ENCODE measurements at regions not wholly inside any gene's neighbourhood (a gene's known extent, or its start where the extent isn't known, plus 50 kb on each side); places are given as distances from the start of the nearest gene placed in this dataset.

GRCh38 chr10:58991856-58992255 lies 184.6 kb upstream of the PHYHIPL start:
- Histone ChIP-seq H4K20me1 (ENCODE audit: insufficient read depth, low read depth, low read length) (no peaks in the 10 kb centered on the region), H3K27ac (ENCODE audit: low read length) (no peak overlapping the region), H3K4me3 (ENCODE audit: low read length) (no peak overlapping the region), H2AFZ (ENCODE audit: low read length) (no peak overlapping the region), H3K36me3 (ENCODE audit: insufficient read depth, low read length) (no peaks in the 10 kb centered on the region), H3K9me3 (ENCODE audit: low read length) (no peaks in the 10 kb centered on the region), H3K79me2 (ENCODE audit: low read length) (no peaks in the 10 kb centered on the region), H3K4me2 (ENCODE audit: low read depth, low read length, poor library complexity, severe bottlenecking) (no peak overlapping the region), H3K27me3 (ENCODE audit: low read length) (no peaks in the 10 kb centered on the region), H3K4me1 (ENCODE audit: low read length) (peaks cover 5% of the 10 kb centered on the region), H3K9me2 (replicated peaks; ENCODE audit: insufficient read depth, low read length) (no peaks in the 10 kb centered on the region), H3K9ac (ENCODE audit: low read length) (no peak overlapping the region)
- DNase-seq: no peak

DNA sequence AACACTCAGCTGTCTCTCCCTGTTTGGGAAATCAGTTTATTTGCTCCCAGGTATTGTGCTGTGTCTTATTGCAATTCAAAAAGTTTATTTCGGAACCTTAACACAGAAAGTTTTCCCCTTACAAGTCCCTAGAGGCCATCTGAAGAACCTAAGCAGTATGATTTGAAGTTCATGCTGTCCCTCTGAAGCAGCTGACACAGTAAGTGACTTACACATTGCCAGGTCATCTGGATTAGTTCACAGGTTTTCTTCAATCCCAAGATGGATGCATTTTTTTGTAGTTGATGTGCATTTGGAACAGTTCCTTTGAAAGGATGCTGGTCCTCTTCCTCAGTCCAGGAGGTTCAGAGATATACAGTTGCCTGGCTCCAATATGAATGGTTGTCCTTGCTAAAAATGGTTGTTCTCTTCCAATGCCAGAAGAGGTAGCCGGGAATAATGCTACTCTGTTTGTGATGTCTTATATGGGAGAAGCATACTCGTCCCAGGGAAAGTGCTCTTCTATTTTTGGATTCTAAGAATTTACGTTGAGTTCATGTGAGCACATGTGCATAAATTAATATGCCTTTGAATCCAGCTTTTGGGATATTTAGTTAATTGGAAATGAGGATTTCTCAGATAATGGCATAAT lies 183.5 kb upstream of the PHYHIPL start:
- DNase-seq: no peak
- Histone ChIP-seq H4K20me1 (ENCODE audit: insufficient read depth, low read depth, low read length) (no peaks in the 10 kb centered on the region), H2AFZ (ENCODE audit: low read length) (no peak overlapping the region), H3K9ac (ENCODE audit: low read length) (no peak overlapping the region), H3K9me3 (ENCODE audit: low read length) (no peaks in the 10 kb centered on the region), H3K79me2 (ENCODE audit: low read length) (no peaks in the 10 kb centered on the region), H3K4me1 (ENCODE audit: low read length) (peaks cover 5% of the 10 kb centered on the region), H3K36me3 (ENCODE audit: insufficient read depth, low read length) (no peaks in the 10 kb centered on the region), H3K9me2 (replicated peaks; ENCODE audit: insufficient read depth, low read length) (no peaks in the 10 kb centered on the region), H3K27ac (ENCODE audit: low read length) (no peak overlapping the region), H3K27me3 (ENCODE audit: low read length) (no peaks in the 10 kb centered on the region), H3K4me3 (ENCODE audit: low read length) (no peak overlapping the region), H3K4me2 (ENCODE audit: low read depth, low read length, poor library complexity, severe bottlenecking) (no peak overlapping the region)

DNA sequence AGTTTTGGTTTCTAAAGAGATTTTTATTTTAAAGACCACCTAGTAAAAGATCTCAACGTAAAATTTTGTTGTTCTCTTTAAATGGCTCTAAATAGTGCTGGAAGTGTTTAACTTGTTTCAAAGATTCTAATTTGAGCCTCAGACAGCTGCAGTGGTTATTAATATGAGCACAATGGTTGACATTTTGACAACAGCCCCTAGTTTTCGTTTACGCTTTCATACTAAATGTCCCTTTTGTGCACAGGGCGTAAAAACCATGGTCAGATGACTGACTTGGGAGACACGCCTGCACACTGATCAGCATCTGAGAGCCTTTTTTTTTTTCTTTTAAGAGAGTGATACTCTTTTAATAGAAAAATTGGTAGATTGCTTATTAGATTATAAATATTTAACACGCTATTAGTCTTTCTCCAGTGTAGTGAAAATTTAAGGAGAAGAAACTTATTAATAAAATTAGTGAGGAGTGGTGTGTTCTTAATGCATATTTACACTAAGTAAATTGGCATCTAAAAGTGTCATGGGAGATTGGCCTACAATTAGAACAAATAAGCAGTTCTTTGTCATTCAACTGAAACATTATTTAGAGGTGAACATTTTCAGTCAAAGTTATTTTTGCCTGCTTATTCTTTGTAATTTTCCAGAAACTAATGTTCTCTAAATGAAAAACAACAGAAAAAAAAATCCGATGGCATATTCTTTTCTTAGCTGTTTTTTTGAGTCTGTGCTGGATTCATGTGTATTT lies 182.8 kb upstream of the PHYHIPL start:
- H3K27ac ChIP-seq (ENCODE audit: low read length): no peak overlapping the region
- peaks cover 5% of the 10 kb centered on the region for H3K4me1 ChIP-seq (ENCODE audit: low read length)
- no peak overlapping the region for H2AFZ ChIP-seq (ENCODE audit: low read length)
- no peak for DNase-seq
- H3K9me2 ChIP-seq (replicated peaks; ENCODE audit: insufficient read depth, low read length): no peaks in the 10 kb centered on the region
- no peaks in the 10 kb centered on the region for H4K20me1 ChIP-seq (ENCODE audit: insufficient read depth, low read depth, low read length)
- H3K27me3 ChIP-seq (ENCODE audit: low read length): no peaks in the 10 kb centered on the region
- no peaks in the 10 kb centered on the region for H3K36me3 ChIP-seq (ENCODE audit: insufficient read depth, low read length)
- H3K4me3 ChIP-seq (ENCODE audit: low read length): no peak overlapping the region
- no peak overlapping the region for H3K4me2 ChIP-seq (ENCODE audit: low read depth, low read length, poor library complexity, severe bottlenecking)
- no peaks in the 10 kb centered on the region for H3K79me2 ChIP-seq (ENCODE audit: low read length)
- no peak overlapping the region for H3K9ac ChIP-seq (ENCODE audit: low read length)
- no peaks in the 10 kb centered on the region for H3K9me3 ChIP-seq (ENCODE audit: low read length)

DNA sequence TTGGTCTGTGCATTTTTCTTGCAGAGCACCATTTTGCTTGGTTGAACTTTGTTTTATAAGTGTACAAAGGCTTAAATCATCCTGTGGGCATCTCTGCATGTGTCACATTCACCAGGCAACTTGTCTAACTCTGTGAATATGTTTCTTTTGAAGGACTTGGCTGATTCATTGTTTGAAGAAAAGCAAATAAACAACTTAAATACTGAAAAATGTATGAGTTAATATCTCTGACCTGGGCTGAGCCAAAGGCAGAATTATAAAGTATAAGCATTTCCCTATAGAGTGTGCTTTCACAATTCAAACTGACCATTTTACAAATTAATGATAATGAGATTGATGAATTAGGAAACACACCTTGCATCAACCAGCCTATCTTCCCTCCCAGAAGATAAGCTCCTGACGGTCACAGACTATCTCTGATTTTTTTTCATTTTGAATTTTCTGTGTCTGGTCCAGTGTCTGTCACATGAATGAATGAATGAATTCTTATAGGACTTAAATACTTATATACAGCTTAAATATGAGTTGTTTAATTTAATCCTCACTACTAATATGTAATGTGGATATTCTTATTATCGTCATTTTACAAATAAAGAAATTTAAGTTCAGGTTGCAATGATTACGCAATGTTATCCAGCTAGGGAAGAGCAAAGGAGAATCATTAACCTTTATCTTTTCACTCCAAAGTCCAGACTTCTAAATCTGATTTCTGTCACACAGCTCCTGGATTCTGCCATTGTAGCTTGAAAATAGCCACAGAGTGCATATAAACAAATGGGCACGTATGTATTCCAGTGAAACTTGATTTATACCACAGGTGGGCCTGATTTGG lies 182.0 kb upstream of the PHYHIPL start:
- no peak overlapping the region for H3K4me3 ChIP-seq (ENCODE audit: low read length)
- H3K9me3 ChIP-seq (ENCODE audit: low read length): no peaks in the 10 kb centered on the region
- no peak overlapping the region for H3K27ac ChIP-seq (ENCODE audit: low read length)
- no peak overlapping the region for H2AFZ ChIP-seq (ENCODE audit: low read length)
- H3K27me3 ChIP-seq (ENCODE audit: low read length): no peaks in the 10 kb centered on the region
- H3K4me1 ChIP-seq (ENCODE audit: low read length): peaks cover 5% of the 10 kb centered on the region
- H4K20me1 ChIP-seq (ENCODE audit: insufficient read depth, low read depth, low read length): no peaks in the 10 kb centered on the region
- H3K9ac ChIP-seq (ENCODE audit: low read length): no peak overlapping the region
- no peaks in the 10 kb centered on the region for H3K79me2 ChIP-seq (ENCODE audit: low read length)
- H3K36me3 ChIP-seq (ENCODE audit: insufficient read depth, low read length): no peaks in the 10 kb centered on the region
- no peaks in the 10 kb centered on the region for H3K9me2 ChIP-seq (replicated peaks; ENCODE audit: insufficient read depth, low read length)
- no peak overlapping the region for H3K4me2 ChIP-seq (ENCODE audit: low read depth, low read length, poor library complexity, severe bottlenecking)
- no peak for DNase-seq

DNA sequence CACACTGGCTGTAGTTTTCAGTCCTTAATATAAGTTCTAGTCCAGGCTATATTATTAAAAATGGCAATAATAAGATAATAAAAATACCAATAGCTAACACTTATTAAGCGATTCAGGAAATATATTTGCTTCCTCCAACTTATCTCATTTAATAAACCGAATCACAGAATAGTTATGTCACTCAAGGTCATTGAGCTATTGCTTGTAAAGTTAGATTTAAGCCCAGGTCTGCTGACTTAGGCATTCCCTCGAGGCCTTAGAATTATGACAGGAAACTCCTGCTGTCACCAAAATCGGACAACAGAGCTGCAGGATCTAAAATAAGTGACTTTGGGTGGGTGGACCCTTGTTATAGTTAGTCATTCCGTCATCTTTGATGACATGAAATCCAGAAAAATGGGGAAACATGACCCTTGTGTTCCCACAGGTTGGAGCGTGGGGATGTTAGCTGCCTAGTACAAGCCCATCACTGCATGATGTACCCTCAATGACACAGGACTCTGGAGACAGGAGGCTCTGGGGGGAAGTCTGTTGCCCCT lies 181.3 kb upstream of the PHYHIPL start:
- H2AFZ ChIP-seq (ENCODE audit: low read length): no peak overlapping the region
- no peaks in the 10 kb centered on the region for H3K79me2 ChIP-seq (ENCODE audit: low read length)
- no peak for DNase-seq
- H3K27ac ChIP-seq (ENCODE audit: low read length): no peak overlapping the region
- H3K36me3 ChIP-seq (ENCODE audit: insufficient read depth, low read length): no peaks in the 10 kb centered on the region
- no peaks in the 10 kb centered on the region for H4K20me1 ChIP-seq (ENCODE audit: insufficient read depth, low read depth, low read length)
- H3K4me3 ChIP-seq (ENCODE audit: low read length): no peak overlapping the region
- no peak overlapping the region for H3K9ac ChIP-seq (ENCODE audit: low read length)
- no peaks in the 10 kb centered on the region for H3K27me3 ChIP-seq (ENCODE audit: low read length)
- no peaks in the 10 kb centered on the region for H3K9me3 ChIP-seq (ENCODE audit: low read length)
- no peak overlapping the region for H3K4me2 ChIP-seq (ENCODE audit: low read depth, low read length, poor library complexity, severe bottlenecking)
- H3K9me2 ChIP-seq (replicated peaks; ENCODE audit: insufficient read depth, low read length): no peaks in the 10 kb centered on the region
- H3K4me1 ChIP-seq (ENCODE audit: low read length): no peaks in the 10 kb centered on the region

DNA sequence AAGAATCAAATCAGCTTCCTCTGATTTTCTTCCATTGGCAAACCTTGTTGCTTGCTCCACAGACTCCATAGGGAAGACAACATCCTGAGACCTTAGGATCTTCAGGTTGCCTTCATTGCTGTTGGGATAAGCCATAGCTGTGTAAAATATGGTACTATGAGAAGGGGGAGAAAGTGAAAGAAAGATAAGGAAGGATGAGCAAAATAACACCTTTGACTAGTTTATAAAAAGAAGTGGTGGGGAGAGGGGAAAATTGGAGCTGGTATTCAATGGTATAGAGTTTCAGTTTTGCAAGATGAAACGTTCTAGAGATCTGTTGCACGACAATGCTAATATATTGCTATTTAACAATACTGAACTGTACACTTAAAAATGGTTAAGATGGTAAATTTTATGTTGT lies 180.4 kb upstream of the PHYHIPL start:
- Histone ChIP-seq H3K9ac (ENCODE audit: low read length) (no peak overlapping the region), H3K9me2 (replicated peaks; ENCODE audit: insufficient read depth, low read length) (no peaks in the 10 kb centered on the region), H3K4me1 (ENCODE audit: low read length) (no peaks in the 10 kb centered on the region), H3K4me2 (ENCODE audit: low read depth, low read length, poor library complexity, severe bottlenecking) (no peak overlapping the region), H3K79me2 (ENCODE audit: low read length) (no peaks in the 10 kb centered on the region), H3K9me3 (ENCODE audit: low read length) (no peaks in the 10 kb centered on the region), H2AFZ (ENCODE audit: low read length) (no peak overlapping the region), H3K4me3 (ENCODE audit: low read length) (no peak overlapping the region), H3K27ac (ENCODE audit: low read length) (no peak overlapping the region), H4K20me1 (ENCODE audit: insufficient read depth, low read depth, low read length) (no peaks in the 10 kb centered on the region), H3K36me3 (ENCODE audit: insufficient read depth, low read length) (no peaks in the 10 kb centered on the region), H3K27me3 (ENCODE audit: low read length) (no peaks in the 10 kb centered on the region)
- DNase-seq: no peak

GRCh38 chr10:58996866-58997265 lies 179.6 kb upstream of the PHYHIPL start:
- Histone ChIP-seq H3K4me1 (ENCODE audit: low read length) (no peaks in the 10 kb centered on the region), H3K27me3 (ENCODE audit: low read length) (no peaks in the 10 kb centered on the region)

More at GRCh38 chr10:58996866-58997265, 179.6 kb upstream of the PHYHIPL start:
- H3K79me2 ChIP-seq (ENCODE audit: low read length): no peaks in the 10 kb centered on the region
- H3K27ac ChIP-seq (ENCODE audit: low read length): no peak overlapping the region
- no peaks in the 10 kb centered on the region for H3K9me3 ChIP-seq (ENCODE audit: low read length)
- no peak overlapping the region for H3K4me3 ChIP-seq (ENCODE audit: low read length)
- no peak overlapping the region for H3K4me2 ChIP-seq (ENCODE audit: low read depth, low read length, poor library complexity, severe bottlenecking)
- no peaks in the 10 kb centered on the region for H3K9me2 ChIP-seq (replicated peaks; ENCODE audit: insufficient read depth, low read length)
- H3K36me3 ChIP-seq (ENCODE audit: insufficient read depth, low read length): no peaks in the 10 kb centered on the region
- H2AFZ ChIP-seq (ENCODE audit: low read length): no peak overlapping the region
- H3K9ac ChIP-seq (ENCODE audit: low read length): no peak overlapping the region
- DNase-seq: no peak
- H4K20me1 ChIP-seq (ENCODE audit: insufficient read depth, low read depth, low read length): no peaks in the 10 kb centered on the region

Measured in Karpas-422 (cell line).